ENCODE measurements at regions not wholly inside any gene's neighbourhood (a gene's known extent, or its start where the extent isn't known, plus 50 kb on each side); places are given as distances from the start of the nearest gene placed in this dataset.

GRCh38 chr11:96448225-96448624 lies 58.4 kb downstream of the JRKL start:
- ATAC-seq (ENCODE audit: low read depth), result no peak
- Histone ChIP-seq H2AK9ac (replicated peaks; ENCODE audit: low read depth, low read length, poor library complexity) (no peak overlapping the region), H2BK120ac (ENCODE audit: low read depth, low read length) (no peak overlapping the region), H3K18ac (ENCODE audit: low read depth, low read length) (no peak overlapping the region), H2BK20ac (ENCODE audit: low read depth, low read length) (no peak overlapping the region), H3K14ac (replicated peaks; ENCODE audit: low read depth, low read length) (no peak overlapping the region), H3K4me3 (ENCODE audit: insufficient read depth, low read depth, low read length) (no peak overlapping the region), H3K4me2 (ENCODE audit: low read depth, low read length) (no peak overlapping the region), H2BK15ac (ENCODE audit: low read depth, low read length) (no peak overlapping the region), H3K23ac (ENCODE audit: low read depth, low read length) (no peak overlapping the region), H4K8ac (ENCODE audit: low read depth in 2 of 2, low read length in 2 of 2) (no peak overlapping the region), H3K27ac (ENCODE audit: insufficient read depth, low read length) (no peak overlapping the region), H3K4me1 (ENCODE audit: control insufficient read depth, insufficient read depth, low read length) (no peaks in the 10 kb centered on the region), H3K9me3 (ENCODE audit: control insufficient read depth, insufficient read depth, low read length) (no peaks in the 10 kb centered on the region), H2BK5ac (ENCODE audit: low read depth, low read length, poor library complexity, severe bottlenecking) (no peak overlapping the region), H3K79me1 (ENCODE audit: low read depth in 1 of 2, low read length in 2 of 2) (no peaks in the 10 kb centered on the region), H4K20me1 (ENCODE audit: insufficient read depth, low read length) (no peaks in the 10 kb centered on the region), H2AK5ac (ENCODE audit: low read depth, low read length) (no peak overlapping the region), H3K36me3 (ENCODE audit: control insufficient read depth, insufficient read depth, low read length) (no peaks in the 10 kb centered on the region), H3K9ac (ENCODE audit: low read depth, low read length) (no peak overlapping the region), H4K5ac (ENCODE audit: low read depth, low read length) (no peak overlapping the region), H2AFZ (replicated peaks; ENCODE audit: low read length, poor library complexity) (no peak overlapping the region), H3K4ac (ENCODE audit: low read depth, low read length) (no peak overlapping the region), H4K91ac (ENCODE audit: insufficient read depth, low read depth, low read length) (no peak overlapping the region), H3K9me1 (ENCODE audit: insufficient read depth, low read length) (no peaks in the 10 kb centered on the region), H3K56ac (ENCODE audit: extremely low read depth, insufficient read depth, low read length) (no peak overlapping the region), H3K27me3 (ENCODE audit: control insufficient read depth, insufficient read depth, low read length) (peaks cover 12% of the 10 kb centered on the region)
- intact Hi-C loops (cut with micrococcal nuclease) (no loop called here), in situ Hi-C loops (cut with MboI; ENCODE audit: low sequenced_read_pairs) (loop anchor here (25.0 kb wide), 2 partner anchors 1386 to 1836 kb away; partner anchors contain the start of gene SRSF8), dilution Hi-C loops (cut with HindIII; ENCODE audit: low sequenced_read_pairs, unreplicated experiment) (no loop called here)
- POLR2A ChIA-PET (ENCODE audit: unreplicated experiment), result no interaction called here
- BruUV-seq (replicated peaks), result no TSS peak
- WGBS, 2 experiments (ENCODE audit: extremely low coverage in 2 of 2, insufficient read length in 1 of 2), result 33% methylated on average over 1 of the region's 3 CpGs; no CpG with 5 or more reads in 1 of the 2 experiments
- DNase-seq, result no peak
- CTCF ChIA-PET, result no interaction called here
- TF ChIP-seq ELK1 (IDR thresholded peaks at IDR 0.05; ENCODE audit: borderline replicate concordance, low read depth, low read length) (no peak), MAZ (IDR thresholded peaks at IDR 0.05; ENCODE audit: borderline replicate concordance, low read depth, low read length) (no peak), USF2 (IDR thresholded peaks at IDR 0.05; ENCODE audit: low read depth, low read length) (no peak), CTCF (conservative IDR thresholded peaks at IDR 0.05; ENCODE audit: low read depth, low read length) (no peak), FOS (IDR thresholded peaks at IDR 0.05; ENCODE audit: low read depth, low read length) (no peak), NFE2L2 (IDR thresholded peaks at IDR 0.05; ENCODE audit: low read depth, low read length) (no peak), BHLHE40 (IDR thresholded peaks at IDR 0.05; ENCODE audit: low read depth, low read length) (no peak), CHD1 (IDR thresholded peaks at IDR 0.05; ENCODE audit: low read depth, low read length) (no peak), SMC3 (IDR thresholded peaks at IDR 0.05; ENCODE audit: low read depth, low read length) (no peak), MXI1 (IDR thresholded peaks at IDR 0.05; ENCODE audit: borderline replicate concordance, low read depth, low read length) (no peak), POLR2A (IDR thresholded peaks at IDR 0.05; ENCODE audit: low read depth, low read length) (no peak), RCOR1 (IDR thresholded peaks at IDR 0.05; ENCODE audit: insufficient replicate concordance, low read length) (no peak)

Data from IMR-90 (cell line).